ENCODE measurements at regions not wholly inside any gene's neighbourhood (a gene's known extent, or its start where the extent isn't known, plus 50 kb on each side); places are given as distances from the start of the nearest gene placed in this dataset.

DNA sequence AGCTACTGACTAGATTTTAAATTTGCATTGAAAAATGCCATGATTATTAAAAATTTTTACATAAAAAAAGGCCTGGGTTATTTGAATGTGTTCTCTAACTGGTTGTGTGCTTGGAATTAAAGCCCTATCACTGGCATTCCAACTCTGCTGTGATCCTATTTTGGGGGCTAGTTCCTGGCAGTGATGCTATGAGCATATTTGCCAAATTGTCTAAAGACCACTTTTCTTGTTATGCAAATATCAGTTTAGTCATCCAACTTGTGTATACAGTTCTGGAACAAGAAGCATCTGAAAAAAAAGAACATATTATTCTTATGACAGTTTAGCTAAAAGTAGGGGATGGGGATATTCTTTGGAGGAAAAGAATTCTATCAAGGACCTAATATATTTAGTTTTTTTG lies 243.4 kb upstream of the ZNF717 start:
- no peak for TF ChIP-seq CTCF (IDR thresholded peaks at IDR 0.05; ENCODE audit: extremely low read depth, missing control alignments)
- DNase-seq (ENCODE audit: low spot score): no peak

GRCh38 chr3:76034649-76035048 lies 249.3 kb upstream of the ZNF717 start:
- TF ChIP-seq CTCF (IDR thresholded peaks at IDR 0.05; ENCODE audit: extremely low read depth, missing control alignments): no peak
- no peak for DNase-seq (ENCODE audit: low spot score)

GRCh38 chr3:76035117-76035516 lies 249.8 kb upstream of the ZNF717 start:
- DNase-seq (ENCODE audit: low spot score): no peak
- no peak for TF ChIP-seq CTCF (IDR thresholded peaks at IDR 0.05; ENCODE audit: extremely low read depth, missing control alignments)

DNA sequence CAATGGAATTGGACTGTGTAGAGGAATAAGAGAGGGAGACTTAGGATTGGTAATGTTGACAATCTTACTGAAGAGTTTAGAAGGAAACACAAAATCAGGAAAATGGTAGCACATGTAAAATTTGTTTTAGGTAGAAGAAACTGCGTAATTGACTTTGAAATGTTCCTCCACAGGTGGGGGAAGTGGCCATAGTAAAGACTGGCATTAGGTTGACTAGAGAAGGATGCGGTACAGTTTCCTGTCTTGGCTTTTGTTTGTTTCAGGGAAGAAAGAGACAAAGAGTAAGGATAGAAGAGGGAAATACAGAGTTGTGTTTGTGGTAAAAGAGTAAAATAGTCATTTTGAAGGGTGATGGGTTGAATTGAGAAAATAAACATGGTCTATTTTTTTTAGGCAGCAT lies 253.6 kb upstream of the ZNF717 start:
- DNase-seq (ENCODE audit: low spot score): no peak
- no peak for TF ChIP-seq CTCF (IDR thresholded peaks at IDR 0.05; ENCODE audit: extremely low read depth, missing control alignments)

DNA sequence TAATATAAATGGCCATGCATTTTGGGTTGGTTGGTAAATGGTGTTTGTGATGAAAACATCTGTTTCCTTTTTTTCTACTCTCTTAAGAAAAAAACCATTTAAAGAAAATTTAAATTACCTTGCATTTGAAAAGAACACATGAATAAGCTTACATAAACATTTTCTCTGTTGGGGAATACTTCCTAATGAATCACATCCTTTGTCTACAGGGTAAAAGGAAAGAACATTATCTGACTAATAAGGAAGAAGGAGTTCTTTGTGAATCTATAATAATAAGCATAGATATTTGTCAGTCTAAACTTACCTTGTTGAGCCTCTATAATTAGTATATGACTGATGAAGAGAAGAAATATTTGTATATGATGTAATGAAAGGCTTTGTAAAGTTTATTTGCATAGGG lies 254.1 kb upstream of the ZNF717 start:
- TF ChIP-seq CTCF (IDR thresholded peaks at IDR 0.05; ENCODE audit: extremely low read depth, missing control alignments): no peak
- no peak for DNase-seq (ENCODE audit: low spot score)

DNA sequence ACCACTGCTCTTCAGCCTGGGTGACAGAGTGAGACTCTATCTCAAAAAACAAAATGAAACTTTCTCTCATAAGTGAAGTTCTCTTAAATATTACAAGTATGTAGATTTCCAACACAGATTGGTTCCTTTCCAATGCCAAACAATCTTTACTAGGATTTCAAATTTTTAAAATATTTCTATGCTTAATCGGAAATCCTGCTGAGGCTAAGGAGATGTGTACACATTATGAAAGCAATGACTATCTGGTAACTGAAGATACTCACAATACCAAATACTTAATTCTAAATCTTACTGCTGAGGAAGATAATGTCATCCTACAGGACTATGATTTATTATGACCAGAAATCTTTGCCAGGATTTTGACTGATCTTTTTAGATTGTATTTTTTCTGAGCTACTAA lies 255.6 kb upstream of the ZNF717 start:
- no peak for DNase-seq (ENCODE audit: low spot score)
- no peak for TF ChIP-seq CTCF (IDR thresholded peaks at IDR 0.05; ENCODE audit: extremely low read depth, missing control alignments)

DNA sequence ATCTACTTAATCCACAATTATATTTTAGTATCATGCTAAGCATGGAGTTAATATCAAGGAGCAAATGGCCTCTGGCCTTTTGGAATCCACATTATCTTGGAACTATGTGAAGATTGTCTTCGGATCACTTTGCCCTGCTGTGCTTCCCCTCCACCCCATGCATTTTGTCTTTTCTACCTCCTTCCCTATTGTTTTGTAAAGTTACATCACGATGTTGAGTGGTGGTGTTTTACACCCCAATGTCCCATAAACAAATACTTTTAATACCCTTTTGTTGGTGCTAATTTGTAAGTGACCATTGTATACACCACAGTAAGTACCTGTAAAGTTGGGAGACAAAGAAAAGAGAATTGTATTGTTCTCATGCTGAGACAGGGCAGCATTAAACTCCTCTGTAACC lies 258.4 kb upstream of the ZNF717 start:
- no peak for TF ChIP-seq CTCF (IDR thresholded peaks at IDR 0.05; ENCODE audit: extremely low read depth, missing control alignments)
- DNase-seq (ENCODE audit: low spot score): no peak

Measured in GM20000 (cell line).